ENCODE measurements at regions not wholly inside any gene's neighbourhood (a gene's known extent, or its start where the extent isn't known, plus 50 kb on each side); places are given as distances from the start of the nearest gene placed in this dataset.
A peak's percentile ranks its signal among the peaks of the same experiment; 100 is the strongest.
"Not testable (repeated sequence)": the region's sequence is repeated elsewhere in the genome, so short reads cannot be mapped to it uniquely, and the experiment has no call there.

GRCh38 chr1:117757668-117758067, 151.8 kb downstream of the TENT5C start:
- no peak for DNase-seq

GRCh38 chr1:117758444-117759316, 152.8 kb downstream of the TENT5C start:
- DNase-seq = peak; percentile 65

GRCh38 chr1:117759535-117759934, 153.7 kb downstream of the TENT5C start:
- DNase-seq = no peak

DNA sequence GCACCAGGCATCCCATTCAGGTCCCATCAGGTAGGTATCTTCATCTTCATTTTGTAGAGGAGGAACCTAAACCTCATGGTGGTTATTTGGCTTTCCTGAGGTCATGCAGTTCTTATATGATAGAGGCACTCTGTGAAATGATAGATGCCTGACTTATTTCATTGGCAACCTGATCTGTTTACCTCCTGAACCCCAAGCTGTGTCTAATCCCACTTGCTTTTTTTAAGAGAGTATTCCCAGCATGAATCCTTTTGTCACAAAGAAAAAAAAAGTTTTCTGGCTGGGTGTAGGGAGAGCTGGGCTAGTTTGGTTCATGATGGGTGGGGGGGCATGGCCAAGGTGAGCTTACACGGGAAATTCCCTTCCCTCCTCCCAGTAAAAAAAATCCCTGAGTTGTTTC, 154.2 kb downstream of the TENT5C start:
- DNase-seq = no peak

- no peak for DNase-seq
Observed at GRCh38 chr1:117760485-117760884, 154.6 kb downstream of the TENT5C start.

- DNase-seq = not testable (repeated sequence)
Observed at GRCh38 chr1:117767756-117768155, 161.7 kb downstream of the GDAP2 start.

GRCh38 chr1:117770981-117771531, 158.4 kb downstream of the GDAP2 start:
- no peak for DNase-seq

GRCh38 chr1:117779364-117779763, 150.1 kb downstream of the GDAP2 start:
- no peak for DNase-seq

GRCh38 chr1:117780687-117781475, 148.5 kb downstream of the GDAP2 start:
- DNase-seq = no peak

GRCh38 chr1:117782056-117782455, 147.4 kb downstream of the GDAP2 start:
- no peak for DNase-seq

GRCh38 chr1:117783606-117784396, 145.6 kb downstream of the GDAP2 start:
- no peak for DNase-seq

- DNase-seq = no peak
Observed at GRCh38 chr1:117788014-117788413, 141.4 kb downstream of the GDAP2 start.

- DNase-seq = no peak
Observed at GRCh38 chr1:117793413-117793812, 136.0 kb downstream of the GDAP2 start.

GRCh38 chr1:117794073-117794472, 135.3 kb downstream of the GDAP2 start:
- no peak for DNase-seq

- no peak for DNase-seq
Observed at GRCh38 chr1:117795190-117795589, 134.2 kb downstream of the GDAP2 start.

- DNase-seq = no peak
Observed at GRCh38 chr1:117795792-117796191, 133.6 kb downstream of the GDAP2 start.

DNA sequence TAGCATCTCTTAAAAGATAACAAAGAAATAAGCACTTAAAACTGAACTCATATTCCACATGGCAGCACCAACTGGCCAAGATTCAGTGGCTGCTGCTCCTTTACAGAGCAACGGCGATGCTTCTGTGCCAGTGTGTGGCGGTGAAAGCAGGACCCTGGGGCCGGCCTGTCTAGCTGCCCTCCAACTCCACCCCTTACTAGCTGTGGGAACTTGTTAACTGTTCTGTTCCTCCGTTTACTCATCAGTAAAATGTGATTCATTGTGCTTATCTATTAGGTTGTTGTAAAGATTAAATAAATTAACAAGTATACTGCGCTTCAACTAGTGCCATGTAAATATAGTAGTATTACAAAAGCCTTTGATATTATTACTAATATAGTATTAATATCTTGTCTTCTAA, 133.2 kb downstream of the GDAP2 start:
- DNase-seq = no peak

- no peak for DNase-seq
Observed at GRCh38 chr1:117798550-117798949, 130.9 kb downstream of the GDAP2 start.

DNA sequence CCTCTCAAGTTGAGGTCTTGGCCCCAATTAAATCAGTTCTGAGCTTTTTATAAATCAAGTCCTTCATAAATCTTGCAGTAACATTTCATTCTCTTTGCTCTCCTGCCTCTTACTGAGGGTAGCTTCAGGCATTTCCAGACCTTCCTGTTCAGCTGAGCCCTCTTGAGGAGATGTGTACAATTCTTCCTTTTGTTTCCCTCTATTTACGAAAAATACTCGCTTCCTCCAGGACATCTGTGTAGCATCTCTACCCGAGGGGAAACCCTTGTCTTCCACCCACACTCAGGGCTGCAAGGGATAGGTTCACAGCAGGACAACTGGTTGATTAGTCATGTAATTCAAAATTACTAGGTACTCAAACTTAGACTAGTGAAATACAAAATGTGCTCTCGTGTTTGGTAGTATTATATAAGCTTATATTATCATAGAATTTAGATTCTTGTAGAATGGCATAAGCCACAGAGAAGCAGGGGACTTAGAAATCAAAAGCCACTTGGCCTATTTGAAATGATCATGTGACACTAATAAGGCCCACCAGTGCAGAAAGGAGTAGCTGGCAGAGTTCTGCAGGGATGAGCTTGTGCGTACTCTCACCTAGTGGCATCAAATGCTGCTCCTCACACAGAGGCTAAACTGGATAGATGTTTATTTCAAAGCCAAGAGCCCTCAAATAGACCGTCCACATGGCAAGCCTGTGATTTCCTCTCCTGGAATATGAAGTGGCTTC, 126.7 kb downstream of the GDAP2 start:
- DNase-seq = no peak

- no peak for DNase-seq
Observed at GRCh38 chr1:117803318-117803717, 126.1 kb downstream of the GDAP2 start.

- DNase-seq = no peak
Observed at GRCh38 chr1:117809764-117810163, 119.7 kb downstream of the GDAP2 start.

DNA sequence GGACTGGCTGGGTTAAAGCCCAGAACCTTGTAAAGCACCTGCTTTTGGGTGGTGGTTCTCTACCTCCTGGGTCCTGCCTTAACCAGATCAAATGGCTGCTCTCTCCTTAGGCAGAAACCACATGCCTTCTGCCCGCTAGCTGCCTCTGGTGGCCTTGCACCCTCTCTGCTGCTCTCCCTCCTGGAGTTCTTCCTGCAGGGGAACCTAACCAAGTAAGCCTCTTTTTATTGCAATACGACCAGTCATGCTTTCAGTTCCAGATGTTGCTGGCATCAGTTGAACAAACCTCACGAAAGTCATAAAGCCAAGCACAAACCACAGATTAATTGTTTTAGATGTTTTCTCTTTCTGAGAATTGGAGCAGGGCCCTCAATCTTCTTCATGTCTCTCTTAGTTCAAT, 118.9 kb downstream of the GDAP2 start:
- no peak for DNase-seq

Data from CD4-positive, alpha-beta T cell treated with Interferon gamma for 1 hour (primary cell).